H1 (cell line): ENCODE measurements at regions not wholly inside any gene's neighbourhood (a gene's known extent, or its start where the extent isn't known, plus 50 kb on each side); places are given as distances from the start of the nearest gene placed in this dataset.

Experiments
- CTCF ChIP-seq, 3 experiments: IDR thresholded peaks; 1 replicate in 2 of 3; 2 replicates in 1 of 3; pipeline versions ENCODE4 v1.5.1 to v1.6.1; 2011; ENCODE audit warnings: low read length in 3 of 3, mild to moderate bottlenecking in 3 of 3, inconsistent platforms in 2 of 3, low read depth in 1 of 3, moderate library complexity in 1 of 3; ENCODE audit not compliant: insufficient read depth in 1 of 3; ENCODE audit errors: control extremely low read depth in 1 of 3
- JUN ChIP-seq: IDR thresholded peaks from 2 replicates; pipeline ENCODE4 v1.6.1; 2011; ENCODE audit warnings: low read depth, mild to moderate bottlenecking, improper control_type of control experiment, low read length
- SUZ12 ChIP-seq: fragments of 200-600 bp; sonication (generic); IDR thresholded peaks from 2 replicates; pipeline ENCODE4 v1.6.1; 2012; ENCODE audit warnings: mild to moderate bottlenecking, inconsistent platforms, low read length, moderate library complexity, mixed read lengths

DNA sequence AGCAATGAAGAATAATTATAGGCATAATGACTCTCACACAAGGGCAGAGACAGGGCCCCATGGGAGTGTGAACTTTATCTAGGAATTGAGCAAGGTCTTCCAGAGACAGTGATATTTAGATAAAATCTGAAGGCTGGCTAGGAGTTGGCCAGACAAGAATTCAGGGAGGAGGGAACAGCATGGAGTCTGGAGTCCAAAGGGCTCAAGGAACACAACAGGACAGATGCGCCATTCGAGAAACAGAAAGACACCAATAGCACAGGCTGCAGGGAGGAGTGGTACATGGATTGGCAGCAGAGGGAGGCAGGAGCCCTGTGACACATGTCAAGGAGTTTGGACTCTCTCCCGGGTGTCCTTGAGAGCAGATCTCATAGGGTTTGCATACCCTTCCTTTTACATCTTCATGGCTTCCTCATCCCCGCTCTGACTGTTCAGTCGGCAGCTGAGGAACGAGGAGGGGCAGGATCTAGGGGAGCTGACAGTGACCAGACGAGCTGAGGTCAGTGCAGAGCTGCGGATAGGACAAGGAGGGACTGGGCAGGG, 64.0 kb upstream of the XPA start:
- TF ChIP-seq SUZ12 = no peak
- TF ChIP-seq CTCF (IDR thresholded peaks at IDR 0.05; ENCODE audit: control extremely low read depth in 1 of 3, insufficient read depth in 1 of 3, low read depth in 1 of 3, low read length in 3 of 3) = no peak
- TF ChIP-seq JUN = no peak
